ENCODE measurements at regions not wholly inside any gene's neighbourhood (a gene's known extent, or its start where the extent isn't known, plus 50 kb on each side); places are given as distances from the start of the nearest gene placed in this dataset.
A peak's percentile ranks its signal among the peaks of the same experiment; 100 is the strongest.

DNA sequence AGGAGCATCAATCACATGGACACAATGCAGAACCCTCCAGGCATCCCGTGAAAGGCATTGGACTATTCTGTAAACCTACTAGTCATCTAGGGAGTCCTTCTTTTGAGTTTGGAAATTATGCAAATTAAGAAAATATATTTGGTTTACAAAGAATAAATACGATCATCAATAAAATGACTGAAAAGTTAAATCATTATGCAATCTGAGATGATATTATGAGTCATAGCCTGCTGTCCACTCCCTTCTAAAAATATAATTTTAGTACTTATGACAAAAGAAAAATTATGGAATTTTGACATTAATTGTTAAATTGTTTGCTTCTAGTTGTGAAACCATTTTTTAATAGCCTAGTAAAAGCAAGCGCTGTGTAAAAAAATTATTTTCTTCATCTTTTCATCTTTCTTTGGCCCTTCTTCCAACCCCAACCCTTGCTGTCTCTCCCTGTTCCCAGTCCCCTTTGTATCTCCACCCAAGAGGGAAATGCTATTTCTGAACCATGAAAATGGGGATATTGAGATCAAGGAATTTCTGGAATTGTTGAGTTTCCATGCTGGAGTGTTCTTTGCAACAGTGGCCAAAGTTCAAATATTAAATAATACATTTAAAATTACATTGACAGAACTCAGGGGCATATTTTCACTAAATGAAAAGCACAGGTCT, 599.8 kb downstream of the COL12A1 start:
- H3K27ac ChIP-seq (ENCODE audit: low read depth, low read length), result peak overlapping the region; percentile 78
- H3K36me3 Mint-ChIP-seq (ENCODE audit: low read depth, unreplicated experiment), result no peaks in the 10 kb centered on the region
- no peak overlapping the region for H3K4me3 ChIP-seq (ENCODE audit: insufficient read depth, low read depth, low read length)
- FAIRE-seq (no peak), DNase-seq (ENCODE audit: low read depth) (no peak)
- H4K20me1 ChIP-seq (ENCODE audit: insufficient read depth, low read length), result no peaks in the 10 kb centered on the region
- no peaks in the 10 kb centered on the region for H3K27me3 ChIP-seq (ENCODE audit: insufficient read depth, low read length)
- peaks cover 66% of the 10 kb centered on the region for H3K4me1 Mint-ChIP-seq (ENCODE audit: low read depth, unreplicated experiment)
- no peaks in the 10 kb centered on the region for H3K36me3 ChIP-seq (ENCODE audit: insufficient read depth, low read length)
- H3K4me1 ChIP-seq (ENCODE audit: insufficient read depth, low read length), result peaks cover 27% of the 10 kb centered on the region
- H3K79me2 ChIP-seq (ENCODE audit: insufficient read depth, low read length), result no peaks in the 10 kb centered on the region
- H3K4me2 ChIP-seq (ENCODE audit: low read length), result peak overlapping the region; percentile 67
- TF ChIP-seq, protein P1, sequence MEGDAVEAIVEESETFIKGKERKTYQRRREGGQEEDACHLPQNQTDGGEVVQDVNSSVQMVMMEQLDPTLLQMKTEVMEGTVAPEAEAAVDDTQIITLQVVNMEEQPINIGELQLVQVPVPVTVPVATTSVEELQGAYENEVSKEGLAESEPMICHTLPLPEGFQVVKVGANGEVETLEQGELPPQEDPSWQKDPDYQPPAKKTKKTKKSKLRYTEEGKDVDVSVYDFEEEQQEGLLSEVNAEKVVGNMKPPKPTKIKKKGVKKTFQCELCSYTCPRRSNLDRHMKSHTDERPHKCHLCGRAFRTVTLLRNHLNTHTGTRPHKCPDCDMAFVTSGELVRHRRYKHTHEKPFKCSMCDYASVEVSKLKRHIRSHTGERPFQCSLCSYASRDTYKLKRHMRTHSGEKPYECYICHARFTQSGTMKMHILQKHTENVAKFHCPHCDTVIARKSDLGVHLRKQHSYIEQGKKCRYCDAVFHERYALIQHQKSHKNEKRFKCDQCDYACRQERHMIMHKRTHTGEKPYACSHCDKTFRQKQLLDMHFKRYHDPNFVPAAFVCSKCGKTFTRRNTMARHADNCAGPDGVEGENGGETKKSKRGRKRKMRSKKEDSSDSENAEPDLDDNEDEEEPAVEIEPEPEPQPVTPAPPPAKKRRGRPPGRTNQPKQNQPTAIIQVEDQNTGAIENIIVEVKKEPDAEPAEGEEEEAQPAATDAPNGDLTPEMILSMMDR (IDR thresholded peaks at IDR 0.05; ENCODE audit: insufficient read depth, low read depth, low read length), result no peak
- no peak for TF ChIP-seq EZH2 (IDR thresholded peaks at IDR 0.05; ENCODE audit: insufficient read depth, low read length)
- H3K9me3 ChIP-seq (ENCODE audit: insufficient read depth, low read depth, low read length), result no peaks in the 10 kb centered on the region
- H3K27me3 Mint-ChIP-seq (ENCODE audit: low read depth, unreplicated experiment), result no peaks in the 10 kb centered on the region
- peak overlapping the region; percentile 38 for H3K9ac ChIP-seq (ENCODE audit: low read length)
- peak overlapping the region; percentile 85 for H3K27ac Mint-ChIP-seq (ENCODE audit: unreplicated experiment)
- no peaks in the 10 kb centered on the region for H3K9me3 Mint-ChIP-seq (ENCODE audit: unreplicated experiment)
- H3K4me3 Mint-ChIP-seq (ENCODE audit: unreplicated experiment), result no peak overlapping the region
- H2AFZ ChIP-seq (ENCODE audit: low read depth, low read length), result no peak overlapping the region

DNA sequence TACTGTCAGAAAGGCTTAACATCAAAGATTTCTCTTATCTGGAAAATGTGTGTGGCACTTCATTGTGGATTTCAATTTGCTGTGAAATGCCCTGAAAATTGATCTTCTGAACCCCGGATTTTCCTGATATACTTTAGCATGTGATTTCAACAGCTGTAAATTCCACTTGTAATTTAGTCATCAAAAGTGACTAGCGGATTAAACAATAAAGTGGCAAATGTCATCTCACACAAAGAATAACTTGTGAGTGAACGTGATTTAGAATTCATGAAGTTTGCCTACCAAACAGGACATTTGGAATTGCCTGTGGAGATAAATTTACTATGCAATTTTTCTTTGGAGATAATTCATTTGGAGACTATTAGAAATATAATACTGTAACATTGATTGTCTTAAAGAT, 601.6 kb downstream of the COL12A1 start:
- no peaks in the 10 kb centered on the region for H3K36me3 ChIP-seq (ENCODE audit: insufficient read depth, low read length)
- Mint-ChIP-seq H3K27me3 (ENCODE audit: low read depth, unreplicated experiment) (no peaks in the 10 kb centered on the region), H3K4me1 (ENCODE audit: low read depth, unreplicated experiment) (peaks cover 54% of the 10 kb centered on the region), H3K9me3 (ENCODE audit: unreplicated experiment) (no peaks in the 10 kb centered on the region), H3K36me3 (ENCODE audit: low read depth, unreplicated experiment) (peaks cover 2% of the 10 kb centered on the region), H3K27ac (ENCODE audit: unreplicated experiment) (peak overlapping the region; percentile 70), H3K4me3 (ENCODE audit: unreplicated experiment) (no peak overlapping the region)
- H3K9me3 ChIP-seq (ENCODE audit: insufficient read depth, low read depth, low read length), result no peaks in the 10 kb centered on the region
- H3K27ac ChIP-seq (ENCODE audit: low read depth, low read length), result no peak overlapping the region
- no peak overlapping the region for H2AFZ ChIP-seq (ENCODE audit: low read depth, low read length)
- no peaks in the 10 kb centered on the region for H3K79me2 ChIP-seq (ENCODE audit: insufficient read depth, low read length)
- no peaks in the 10 kb centered on the region for H3K27me3 ChIP-seq (ENCODE audit: insufficient read depth, low read length)
- peaks cover 27% of the 10 kb centered on the region for H3K4me1 ChIP-seq (ENCODE audit: insufficient read depth, low read length)
- no peaks in the 10 kb centered on the region for H4K20me1 ChIP-seq (ENCODE audit: insufficient read depth, low read length)
- TF ChIP-seq, protein P1 (IDR thresholded peaks at IDR 0.05; ENCODE audit: insufficient read depth, low read depth, low read length), result no peak
- no peak for TF ChIP-seq EZH2 (IDR thresholded peaks at IDR 0.05; ENCODE audit: insufficient read depth, low read length)
- DNase-seq (ENCODE audit: low read depth), result no peak
- no peak overlapping the region for H3K4me2 ChIP-seq (ENCODE audit: low read length)
- H3K9ac ChIP-seq (ENCODE audit: low read length), result no peak overlapping the region
- no peak overlapping the region for H3K4me3 ChIP-seq (ENCODE audit: insufficient read depth, low read depth, low read length)
- FAIRE-seq, result no peak

DNA sequence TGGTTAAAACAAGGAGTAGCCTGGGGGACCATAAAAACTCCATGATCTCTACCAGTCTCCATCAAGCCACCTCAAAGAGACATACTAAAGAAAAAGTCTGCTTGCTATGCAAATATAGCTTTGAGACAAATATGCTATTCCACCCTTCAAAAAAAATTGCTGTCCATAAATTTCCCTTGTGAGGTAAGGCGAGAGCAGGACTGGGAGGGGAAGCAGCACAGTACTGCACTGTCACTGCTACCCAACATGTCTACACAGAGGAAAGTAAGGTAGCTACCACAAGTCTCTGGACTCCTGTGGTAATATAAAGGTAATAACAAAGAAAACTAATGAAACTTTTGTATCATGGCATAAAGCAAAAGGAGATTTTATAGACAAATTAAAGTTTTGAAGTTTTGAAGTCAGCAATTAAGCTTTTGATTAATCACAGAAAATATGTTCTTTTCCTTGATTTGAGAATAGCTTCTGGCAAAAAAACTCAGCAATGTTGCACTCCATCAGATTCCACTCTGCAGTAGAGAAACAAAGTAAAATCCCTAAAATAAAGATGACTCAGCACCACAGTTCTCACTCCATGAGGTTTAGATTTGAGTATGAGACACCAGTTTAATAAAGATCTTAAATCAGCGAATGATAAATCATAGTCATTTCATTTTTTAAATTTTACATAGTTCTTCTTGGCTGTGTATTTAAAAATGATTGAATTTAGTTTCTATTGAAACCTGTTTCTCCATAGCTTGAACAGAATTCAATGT, 602.4 kb downstream of the COL12A1 start:
- no peak overlapping the region for H3K4me3 Mint-ChIP-seq (ENCODE audit: unreplicated experiment)
- FAIRE-seq (peak; percentile 76), DNase-seq (ENCODE audit: low read depth) (no peak)
- H4K20me1 ChIP-seq (ENCODE audit: insufficient read depth, low read length), result no peaks in the 10 kb centered on the region
- peaks cover 27% of the 10 kb centered on the region for H3K4me1 ChIP-seq (ENCODE audit: insufficient read depth, low read length)
- no peaks in the 10 kb centered on the region for H3K9me3 ChIP-seq (ENCODE audit: insufficient read depth, low read depth, low read length)
- no peak for TF ChIP-seq EZH2 (IDR thresholded peaks at IDR 0.05; ENCODE audit: insufficient read depth, low read length)
- TF ChIP-seq, protein P1 (IDR thresholded peaks at IDR 0.05; ENCODE audit: insufficient read depth, low read depth, low read length), result no peak
- H3K9me3 Mint-ChIP-seq (ENCODE audit: unreplicated experiment), result peaks cover 2% of the 10 kb centered on the region
- H3K27me3 Mint-ChIP-seq (ENCODE audit: low read depth, unreplicated experiment), result no peaks in the 10 kb centered on the region
- H3K79me2 ChIP-seq (ENCODE audit: insufficient read depth, low read length), result no peaks in the 10 kb centered on the region
- peak overlapping the region; percentile 70 for H3K27ac Mint-ChIP-seq (ENCODE audit: unreplicated experiment)
- H3K4me2 ChIP-seq (ENCODE audit: low read length), result no peak overlapping the region
- H3K27me3 ChIP-seq (ENCODE audit: insufficient read depth, low read length), result no peaks in the 10 kb centered on the region
- no peak overlapping the region for H3K9ac ChIP-seq (ENCODE audit: low read length)
- H3K4me1 Mint-ChIP-seq (ENCODE audit: low read depth, unreplicated experiment), result peaks cover 50% of the 10 kb centered on the region
- H3K4me3 ChIP-seq (ENCODE audit: insufficient read depth, low read depth, low read length), result no peak overlapping the region
- no peak overlapping the region for H2AFZ ChIP-seq (ENCODE audit: low read depth, low read length)
- H3K36me3 Mint-ChIP-seq (ENCODE audit: low read depth, unreplicated experiment), result peaks cover 2% of the 10 kb centered on the region
- H3K27ac ChIP-seq (ENCODE audit: low read depth, low read length), result no peak overlapping the region
- no peaks in the 10 kb centered on the region for H3K36me3 ChIP-seq (ENCODE audit: insufficient read depth, low read length)

Data from astrocyte (in vitro differentiated cells and primary cell).